GM21619 (cell line): ENCODE measurements at regions not wholly inside any gene's neighbourhood (a gene's known extent, or its start where the extent isn't known, plus 50 kb on each side); places are given as distances from the start of the nearest gene placed in this dataset.

Experiments
- ATAC-seq: cut with Tn5 transposase; IDR thresholded peaks from one replicate; pipeline ENCODE4 v1.9.1; 2021; ENCODE audit not compliant: unreplicated experiment

- ATAC-seq: no peak
Observed at GRCh38 chr5:1707467-1707866, 92.2 kb downstream of the MRPL36 start.

- no peak for ATAC-seq
Observed at GRCh38 chr5:1706428-1706827, 93.2 kb downstream of the MRPL36 start.

GRCh38 chr5:1706021-1706420 is 93.6 kb downstream of the MRPL36 start:
- no peak for ATAC-seq

- no peak for ATAC-seq
Observed at GRCh38 chr5:1704676-1705075, 95.0 kb downstream of the MRPL36 start.

GRCh38 chr5:1704266-1704665 is 95.4 kb downstream of the MRPL36 start:
- ATAC-seq: no peak

GRCh38 chr5:1703352-1704050 is 96.1 kb downstream of the MRPL36 start:
- ATAC-seq: no peak

GRCh38 chr5:1702318-1702717 is 97.3 kb downstream of the MRPL36 start:
- ATAC-seq: no peak

- ATAC-seq: no peak
Observed at GRCh38 chr5:1701884-1702283, 97.8 kb downstream of the MRPL36 start.

GRCh38 chr5:1701216-1701864 is 98.3 kb downstream of the MRPL36 start:
- no peak for ATAC-seq

GRCh38 chr5:1699394-1699793 is 100.2 kb downstream of the MRPL36 start:
- ATAC-seq: no peak

GRCh38 chr5:1698589-1699316 is 100.9 kb downstream of the MRPL36 start:
- ATAC-seq: no peak

GRCh38 chr5:1692381-1692780 is 107.3 kb downstream of the MRPL36 start:
- ATAC-seq: no peak

GRCh38 chr5:1687301-1687970 is 112.2 kb downstream of the MRPL36 start:
- ATAC-seq: no peak

GRCh38 chr5:1686016-1686802 is 113.4 kb downstream of the MRPL36 start:
- no peak for ATAC-seq

GRCh38 chr5:1685066-1685465 is 114.6 kb downstream of the MRPL36 start:
- ATAC-seq: no peak

- ATAC-seq: no peak
Observed at GRCh38 chr5:1681955-1682354, 117.7 kb downstream of the MRPL36 start.

- ATAC-seq: no peak
Observed at GRCh38 chr5:1673042-1673677, 126.5 kb downstream of the MRPL36 start.

GRCh38 chr5:1672396-1672795 is 127.2 kb downstream of the MRPL36 start:
- no peak for ATAC-seq

GRCh38 chr5:1671351-1671750 is 128.3 kb downstream of the MRPL36 start:
- no peak for ATAC-seq

GRCh38 chr5:1670351-1670750 is 129.3 kb downstream of the MRPL36 start:
- ATAC-seq: no peak
